Prostate gland (tissue), 2 donors: ENCODE measurements at regions not wholly inside any gene's neighbourhood (a gene's known extent, or its start where the extent isn't known, plus 50 kb on each side); places are given as distances from the start of the nearest gene placed in this dataset.

ENCODE experiments used
- DNase-seq: peaks from one replicate; pipeline ENCODE4 v3.0.0-alpha.2; 2019; ENCODE audit warnings: low spot score
- H3K27ac ChIP-seq, 2 donors: fragments of 200-600 bp; sonication (generic); 2 replicates each; pipeline ENCODE4 v1.5.1; 2017 to 2019
- H3K27me3 ChIP-seq: fragments of 200-600 bp; sonication (generic); replicated peaks from 2 replicates; pipeline ENCODE4 v1.5.1; 2019; ENCODE audit not compliant: insufficient read depth
- H3K36me3 ChIP-seq, 2 donors: fragments of 200-600 bp; sonication (generic); 1 replicate in 1 of 2; 2 replicates in 1 of 2; pipeline versions ENCODE4 v1.5.1 to v1.8.1; 2017 to 2019
- H3K4me1 ChIP-seq: fragments of 200-600 bp; sonication (generic); replicated peaks from 2 replicates; pipeline ENCODE4 v1.5.1; 2019
- H3K4me3 ChIP-seq, 2 donors: fragments of 200-600 bp; sonication (generic); 2 replicates each; pipeline ENCODE4 v1.5.1; 2017 to 2019
- H3K9me3 ChIP-seq: fragments of 200-600 bp; sonication (generic); 2 replicates; pipeline ENCODE4 v1.5.1; 2017
- CTCF ChIP-seq, 4 experiments: fragments of 200-600 bp in 2 of 4; fragments of 450-650 bp in 2 of 4; sonication (generic) in 2 of 4; IDR thresholded peaks; 1 replicate in 3 of 4; 2 replicates in 1 of 4; pipeline ENCODE4 v1.5.1; 2016 to 2019; ENCODE audit warnings: antibody characterized with exemption in 4 of 4, mild to moderate bottlenecking in 2 of 4, moderate library complexity in 2 of 4
- POLR2A ChIP-seq: fragments of 450-650 bp; IDR thresholded peaks from one replicate; pipeline ENCODE4 v1.6.1; 2016; ENCODE audit warnings: antibody characterized with exemption, mild to moderate bottlenecking
- POLR2AphosphoS5 ChIP-seq: sonication (generic); formaldehyde crosslinking; IDR thresholded peaks from one replicate; pipeline ENCODE4 v1.6.1; 2017; ENCODE audit warnings: antibody characterized with exemption
- WGBS: methylation state at CpG from one replicate; pipeline ENCODE4 v1.1.5; 2018; 5-methylcytosine and 5-hydroxymethylcytosine counted together
- intact Hi-C: fragments of 100-400 bp; cut with DNase I; formaldehyde crosslinking; loops from one replicate; pipeline ENCODE4 v1.14.2; 2022

GRCh38 chr11:82270870-82271269 lies 462.8 kb downstream of the FAM181B start:
- Histone ChIP-seq H3K27me3 (no peaks in the 10 kb centered on the region), H3K4me1 (no peaks in the 10 kb centered on the region), H3K4me3 (no peak overlapping the region), H3K9me3 (no peaks in the 10 kb centered on the region), H3K36me3 (no peaks in the 10 kb centered on the region), H3K27ac (no peak overlapping the region)
- DNase-seq: no peak
- intact Hi-C loops: no loop called here
- TF ChIP-seq POLR2AphosphoS5: no peak
- TF ChIP-seq POLR2A: no peak
- no peak for TF ChIP-seq CTCF (IDR thresholded peaks at IDR 0.05)
- WGBS: 94% methylated on average over 1 of the region's 1 CpG

- Histone ChIP-seq H3K4me1 (no peaks in the 10 kb centered on the region), H3K36me3 (no peaks in the 10 kb centered on the region), H3K27ac (no peak overlapping the region), H3K27me3 (no peaks in the 10 kb centered on the region), H3K9me3 (no peaks in the 10 kb centered on the region), H3K4me3 (no peak overlapping the region)
- DNase-seq: no peak
- intact Hi-C loops: no loop called here
- 74% methylated on average over 6 of the region's 6 CpGs for whole genome bisulfite sequencing
- TF ChIP-seq POLR2A (no peak), CTCF (IDR thresholded peaks at IDR 0.05) (no peak), POLR2AphosphoS5 (no peak)
Measured at GRCh38 chr11:82268627-82269026, 465.0 kb downstream of the FAM181B start.

GRCh38 chr11:82267186-82267585 lies 466.5 kb downstream of the FAM181B start:
- intact Hi-C loops: no loop called here
- Histone ChIP-seq H3K27ac (no peak overlapping the region), H3K36me3 (no peaks in the 10 kb centered on the region), H3K4me3 (no peak overlapping the region), H3K9me3 (no peaks in the 10 kb centered on the region), H3K27me3 (no peaks in the 10 kb centered on the region), H3K4me1 (no peaks in the 10 kb centered on the region)
- WGBS: 36% methylated on average over 3 of the region's 3 CpGs
- no peak for TF ChIP-seq CTCF (IDR thresholded peaks at IDR 0.05)
- TF ChIP-seq POLR2AphosphoS5: no peak
- TF ChIP-seq POLR2A: no peak
- no peak for DNase-seq

GRCh38 chr11:82261367-82261766 lies 472.3 kb downstream of the FAM181B start:
- no peaks in the 10 kb centered on the region for H3K4me1 ChIP-seq
- H3K36me3 ChIP-seq: no peaks in the 10 kb centered on the region
- whole genome bisulfite sequencing: 100% methylated on average over 1 of the region's 1 CpG
- H3K4me3 ChIP-seq: no peak overlapping the region
- no peak for DNase-seq
- H3K9me3 ChIP-seq: no peaks in the 10 kb centered on the region
- no peak overlapping the region for H3K27ac ChIP-seq
- intact Hi-C loops: no loop called here
- H3K27me3 ChIP-seq: no peaks in the 10 kb centered on the region
- TF ChIP-seq CTCF (IDR thresholded peaks at IDR 0.05): no peak
- no peak for TF ChIP-seq POLR2AphosphoS5
- no peak for TF ChIP-seq POLR2A

- Histone ChIP-seq H3K36me3 (no peaks in the 10 kb centered on the region), H3K4me1 (no peaks in the 10 kb centered on the region), H3K27ac (no peak overlapping the region), H3K9me3 (no peaks in the 10 kb centered on the region), H3K27me3 (no peaks in the 10 kb centered on the region), H3K4me3 (no peak overlapping the region)
- intact Hi-C loops: no loop called here
- DNase-seq: no peak
- TF ChIP-seq POLR2A (no peak), CTCF (IDR thresholded peaks at IDR 0.05) (no peak), POLR2AphosphoS5 (no peak)
- 50% methylated on average over 2 of the region's 2 CpGs for WGBS
Measured at GRCh38 chr11:82250047-82250446, 483.6 kb downstream of the FAM181B start.
